Hematopoietic multipotent progenitor cell treated with erythropoietin and hydrocortisone succinate and interleukin-3 and kit ligand, for 8 days (in vitro differentiated cells): ENCODE measurements at regions not wholly inside any gene's neighbourhood (a gene's known extent, or its start where the extent isn't known, plus 50 kb on each side); places are given as distances from the start of the nearest gene placed in this dataset.
"Not testable (repeated sequence)": the region's sequence is repeated elsewhere in the genome, so short reads cannot be mapped to it uniquely, and the experiment has no call there.

Source experiments
- DNase-seq: peaks from one replicate; pipeline ENCODE4 v3.0.0-alpha.2; 2015

DNA sequence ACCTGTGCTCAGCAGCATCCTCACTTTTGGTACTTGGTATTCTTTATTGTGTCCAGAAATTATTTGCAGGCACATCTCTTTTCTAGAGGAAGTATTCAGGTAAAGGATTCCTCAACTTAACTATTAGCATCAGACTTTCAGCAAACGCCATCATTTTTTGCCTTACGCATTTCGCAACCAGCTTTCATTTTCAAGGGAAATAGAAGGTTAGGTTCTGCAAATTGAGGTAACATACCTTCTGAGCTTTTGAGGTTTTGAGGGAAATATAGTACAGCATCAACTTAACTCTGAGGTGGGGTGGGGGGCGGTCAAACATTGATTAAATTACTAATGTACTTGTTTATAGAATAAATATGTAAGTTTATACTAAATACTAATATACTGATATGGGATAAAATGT is 243.6 kb upstream of the RIMS1 start:
- no peak for DNase-seq

DNA sequence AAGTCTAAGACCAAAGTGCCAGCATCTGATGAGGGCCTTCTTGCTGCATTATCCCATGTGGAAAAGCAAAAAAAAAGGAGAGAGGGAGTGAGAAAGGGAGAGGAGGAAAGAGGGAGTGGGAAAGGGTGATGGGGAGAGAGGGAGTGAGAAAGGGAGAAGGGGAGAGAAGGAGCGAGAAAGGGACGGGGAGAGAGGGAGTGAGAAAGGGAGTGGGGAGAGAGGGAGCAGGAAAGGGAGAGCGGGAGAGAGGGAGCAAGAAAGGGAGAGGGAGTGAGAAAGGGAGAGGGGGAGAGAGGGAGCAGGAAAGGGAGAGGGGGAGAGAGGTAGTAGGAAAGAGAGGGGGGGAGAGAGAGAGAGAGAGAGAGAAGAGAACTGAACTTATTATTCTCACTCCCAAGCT is 241.1 kb upstream of the RIMS1 start:
- DNase-seq, result no peak

DNA sequence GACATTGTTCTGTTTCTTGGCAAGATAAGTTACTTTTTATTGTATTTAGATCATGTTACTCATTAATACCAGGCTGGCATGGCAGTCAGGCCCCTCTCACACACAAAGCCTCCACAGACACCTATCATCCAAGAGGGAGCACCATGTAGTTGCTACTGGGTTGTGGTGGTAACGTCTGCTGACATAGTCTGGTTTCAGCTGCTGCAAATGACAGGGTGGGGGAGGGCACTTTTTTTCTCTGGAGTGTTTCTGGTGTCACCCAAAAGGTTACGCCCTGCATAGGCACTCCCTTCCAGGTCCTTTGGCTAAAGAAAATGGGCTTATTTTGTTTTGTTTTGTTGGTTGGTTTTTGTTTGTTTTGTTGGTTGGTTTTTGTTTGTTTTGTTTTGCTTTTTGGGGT is 236.4 kb upstream of the RIMS1 start:
- DNase-seq, result no peak

DNA sequence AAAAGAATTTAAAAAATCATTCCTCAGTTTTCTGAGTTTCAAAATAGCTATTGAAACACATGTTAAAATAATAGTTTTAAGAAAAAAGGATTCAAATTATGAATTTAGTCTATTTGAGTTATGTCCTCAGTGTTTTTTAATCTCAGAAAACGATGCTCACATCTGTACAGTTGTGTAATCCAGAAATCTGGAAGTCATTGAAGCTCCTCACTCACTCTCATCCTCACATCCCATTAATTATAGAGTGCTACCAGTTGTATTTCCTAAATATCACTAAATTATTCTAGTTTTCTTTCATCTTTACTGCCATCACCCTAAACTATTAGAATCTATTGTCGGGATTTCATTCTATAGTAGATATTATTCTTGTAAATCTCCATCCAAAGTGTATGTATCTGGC is 234.7 kb upstream of the RIMS1 start:
- DNase-seq, result no peak

DNA sequence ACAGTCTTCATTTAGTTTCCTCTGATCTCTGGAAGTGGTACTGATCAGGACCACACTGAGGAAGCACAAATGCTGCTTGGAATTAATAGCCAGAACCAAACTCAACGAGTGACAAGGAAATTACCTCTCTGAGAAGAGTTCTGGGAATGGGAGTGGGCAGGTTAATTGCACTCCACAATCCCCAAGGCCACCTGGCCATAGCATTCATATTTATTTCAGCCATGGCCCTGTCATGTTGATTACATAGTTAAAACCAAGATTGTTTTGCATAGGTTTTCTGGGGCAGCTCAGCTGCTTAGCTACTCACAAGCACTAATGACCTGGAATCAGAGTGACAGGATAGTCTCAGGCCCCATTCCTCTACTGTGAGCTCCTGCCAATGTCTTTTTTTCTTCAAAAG is 230.2 kb upstream of the RIMS1 start:
- no peak for DNase-seq

DNA sequence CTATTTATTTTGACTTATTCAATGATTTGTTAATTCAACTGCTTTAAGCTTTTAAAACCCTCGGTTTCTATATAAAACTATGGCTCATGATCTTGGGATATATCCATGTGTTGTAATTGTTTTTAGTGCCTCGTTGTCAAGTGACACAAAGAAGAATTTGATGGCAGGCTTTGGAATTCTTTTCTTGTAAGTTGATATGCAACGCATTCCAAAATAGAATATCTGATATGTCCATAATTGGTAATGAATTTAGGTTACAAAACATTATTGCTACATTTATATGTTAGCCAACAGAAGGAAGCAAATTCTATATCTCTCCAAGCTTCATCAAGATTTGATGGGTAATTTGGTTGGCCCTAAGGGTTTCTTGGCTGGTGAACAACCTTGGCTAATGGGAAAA is 220.4 kb upstream of the RIMS1 start:
- no peak for DNase-seq

DNA sequence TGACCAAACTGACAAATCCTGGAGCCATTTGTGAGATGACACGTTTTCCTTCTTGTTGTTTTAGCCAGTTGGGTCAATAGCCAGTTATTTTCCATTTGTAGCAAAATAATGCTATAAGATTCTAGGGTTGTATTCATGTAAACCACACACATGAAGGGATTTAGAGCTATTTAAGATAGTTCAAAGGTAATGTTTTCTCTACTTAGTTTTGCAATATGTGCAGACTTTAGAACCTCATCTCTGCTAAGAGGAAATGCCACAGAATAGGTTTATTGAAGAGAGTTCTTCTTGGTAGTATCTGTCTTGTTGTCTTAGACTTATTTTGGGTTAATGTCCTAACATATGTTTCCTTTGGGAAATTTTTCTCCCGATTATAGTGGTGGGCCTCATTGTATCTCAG is 213.5 kb upstream of the RIMS1 start:
- no peak for DNase-seq

DNA sequence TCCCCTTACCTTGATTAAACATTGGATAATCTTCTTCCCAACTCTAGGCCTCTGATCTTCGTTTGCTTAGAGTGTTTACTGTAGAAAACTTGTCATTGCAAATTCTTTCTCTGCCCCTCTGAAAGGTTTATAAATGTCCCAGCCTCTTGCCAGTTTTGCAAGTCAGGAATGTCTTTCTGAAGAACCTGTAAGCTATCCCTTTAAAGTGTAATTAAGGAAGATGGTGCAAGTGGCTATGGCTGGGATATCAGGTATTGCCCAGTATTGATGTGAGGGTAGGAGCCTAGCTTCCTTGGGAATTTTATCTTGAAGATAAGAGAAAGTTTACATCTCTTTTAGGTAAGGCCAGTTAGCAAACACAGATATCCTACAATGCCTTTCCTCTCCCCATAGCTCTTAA is 211.0 kb upstream of the RIMS1 start:
- DNase-seq, result no peak

DNA sequence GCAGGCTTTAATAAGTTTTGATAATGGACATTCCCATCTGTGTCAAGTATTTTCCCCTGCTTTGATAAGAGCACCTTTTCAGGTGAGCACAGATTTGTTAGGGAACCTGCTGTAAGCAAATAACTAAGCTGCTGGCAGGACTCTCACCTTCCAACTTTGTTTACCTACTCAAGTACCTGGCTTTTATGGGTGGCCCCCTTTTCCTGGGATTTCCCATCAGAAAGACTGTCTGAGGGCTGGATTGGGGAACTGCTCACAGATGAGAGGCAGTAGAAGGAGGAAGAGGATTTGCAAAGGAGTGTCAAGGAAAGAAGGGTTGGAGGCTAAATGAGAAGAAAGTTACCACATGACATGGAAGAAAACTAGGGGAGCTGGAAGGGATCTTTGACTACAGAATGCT is 210.1 kb upstream of the RIMS1 start:
- DNase-seq, result no peak

DNA sequence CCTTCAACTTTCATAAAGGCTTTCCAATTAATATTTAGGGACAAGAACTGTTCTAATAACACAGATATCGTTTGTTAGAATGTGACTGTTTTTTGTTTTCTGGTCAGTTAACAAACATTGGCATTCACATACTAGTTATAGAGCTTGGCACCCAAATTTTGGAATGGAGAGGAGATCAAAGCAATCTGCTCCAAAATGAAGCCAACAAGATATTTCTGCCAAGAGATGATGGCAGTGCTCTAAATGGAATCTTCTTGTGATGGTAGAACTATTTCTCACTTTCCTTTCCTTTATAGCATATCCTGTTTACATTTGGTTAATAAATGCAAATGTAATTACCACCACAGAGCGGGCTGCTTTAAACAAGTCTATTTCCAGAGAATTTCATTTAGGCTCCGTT is 208.3 kb upstream of the RIMS1 start:
- DNase-seq, result no peak

DNA sequence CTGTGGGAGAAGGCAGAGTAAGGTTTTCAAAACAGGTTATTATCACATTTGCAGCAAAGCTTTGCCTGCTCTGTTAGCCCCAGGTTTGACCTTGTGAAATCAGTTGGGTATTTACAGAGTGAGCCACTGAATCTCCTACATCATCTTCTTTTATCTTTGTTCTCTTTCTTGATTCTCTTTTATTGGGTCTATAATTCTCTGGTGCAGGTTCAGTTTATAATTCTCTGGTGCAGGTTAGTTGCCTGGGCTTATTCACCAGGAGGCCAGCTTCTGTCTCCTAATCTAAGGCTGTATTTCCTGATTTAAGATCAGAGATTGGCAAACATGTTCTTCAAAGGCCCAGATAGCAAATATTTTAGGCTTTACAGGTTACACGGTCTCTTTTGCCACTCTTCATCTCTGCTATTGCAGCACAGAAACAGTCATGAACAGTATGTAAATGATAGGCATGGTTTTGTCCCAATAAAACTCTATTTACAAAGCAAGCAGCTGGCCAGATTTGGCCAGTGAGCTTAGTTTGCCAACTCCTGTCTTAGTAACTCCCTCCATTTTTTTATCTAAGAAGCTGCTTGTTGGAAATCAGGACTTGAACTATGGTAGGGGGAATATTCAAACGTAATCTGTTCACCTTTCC is 205.0 kb upstream of the RIMS1 start:
- no peak for DNase-seq

DNA sequence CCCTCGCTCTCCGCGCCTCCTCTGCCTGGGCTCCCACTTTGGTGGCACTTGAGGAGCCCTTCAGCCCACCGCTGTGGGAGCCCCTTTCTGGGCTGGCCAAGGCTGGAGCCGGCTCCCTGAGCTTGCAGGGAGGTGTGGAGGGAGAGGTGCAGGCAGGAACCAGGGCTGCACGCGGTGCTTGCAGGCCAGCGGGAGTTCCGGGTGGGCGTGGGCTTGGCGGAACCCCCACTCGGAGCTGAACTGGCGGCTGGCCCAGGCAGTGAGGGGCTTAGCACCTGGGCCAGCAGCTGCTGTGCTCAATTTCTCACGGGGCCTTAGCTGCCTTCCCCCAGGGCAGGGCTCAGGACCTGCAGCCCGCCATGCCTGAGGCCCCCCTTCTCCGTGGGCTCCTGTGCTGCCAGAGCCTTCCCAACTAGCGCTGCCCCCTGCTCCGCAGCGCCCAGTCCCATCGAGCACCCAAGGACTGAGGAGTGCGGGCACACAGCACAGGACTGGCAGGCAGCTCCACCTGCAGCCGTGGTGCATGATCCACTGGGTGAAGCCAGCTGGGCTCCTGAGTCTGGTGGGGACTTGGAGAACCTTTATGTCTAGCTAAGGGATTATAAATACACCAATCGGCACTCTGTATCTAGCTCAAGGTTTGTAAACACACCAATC is 200.2 kb upstream of the RIMS1 start:
- DNase-seq, result not testable (repeated sequence)

DNA sequence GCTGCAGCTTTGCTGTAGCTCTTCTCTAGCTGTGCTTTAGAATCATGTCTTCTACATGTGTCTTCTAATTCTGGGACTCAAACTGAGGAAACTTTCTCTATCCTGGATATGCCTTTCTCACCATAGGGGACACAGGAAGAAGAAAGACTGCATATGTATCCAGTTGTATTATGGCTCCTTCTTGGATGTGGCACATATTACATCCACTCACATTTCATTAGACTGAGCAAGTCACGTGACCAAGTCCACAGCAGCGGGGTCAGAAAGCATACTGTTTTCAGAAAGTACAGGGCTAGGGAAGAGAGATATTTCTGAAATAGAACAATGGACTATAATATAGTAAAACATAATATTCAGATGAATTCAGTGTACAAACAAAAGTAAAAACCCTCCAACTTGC is 187.6 kb upstream of the RIMS1 start:
- DNase-seq, result no peak

DNA sequence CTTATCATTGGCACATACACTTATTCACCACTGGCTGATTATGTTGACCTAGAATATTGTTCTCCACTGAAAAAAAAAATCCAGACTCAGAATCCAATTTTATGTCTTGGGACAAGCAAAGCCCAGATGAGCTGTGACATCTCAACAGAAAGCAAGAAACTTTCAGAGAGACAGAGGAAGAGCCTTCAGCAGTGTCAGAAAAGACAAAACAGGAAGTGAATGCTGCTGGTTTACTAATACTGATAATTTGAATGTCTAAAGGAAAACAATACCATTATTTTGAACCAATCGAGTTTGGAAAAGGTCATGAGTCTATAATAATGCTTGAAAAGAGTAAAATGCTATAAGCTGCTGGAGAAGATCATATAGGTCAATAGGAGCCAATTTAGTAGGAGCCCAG is 179.8 kb upstream of the RIMS1 start:
- no peak for DNase-seq

DNA sequence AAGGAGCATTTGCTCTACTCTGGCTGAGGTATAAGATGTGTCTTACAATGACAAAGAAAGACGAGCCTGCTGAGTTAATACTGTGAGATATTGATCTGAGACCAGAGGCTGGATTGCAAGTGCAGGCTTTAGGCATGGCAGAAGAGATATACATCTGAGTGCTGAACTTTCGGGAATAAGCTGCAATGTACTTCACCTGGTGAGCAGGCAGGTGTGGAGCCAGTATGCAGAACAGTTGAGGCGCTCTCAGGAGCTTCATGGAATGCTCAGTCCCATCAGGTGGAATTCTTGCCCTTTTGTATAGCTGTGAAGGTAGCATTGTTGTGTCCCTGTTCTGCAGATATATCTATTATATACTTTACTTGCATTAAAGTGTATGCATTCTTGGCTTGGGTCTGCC is 179.3 kb upstream of the RIMS1 start:
- DNase-seq, result no peak

DNA sequence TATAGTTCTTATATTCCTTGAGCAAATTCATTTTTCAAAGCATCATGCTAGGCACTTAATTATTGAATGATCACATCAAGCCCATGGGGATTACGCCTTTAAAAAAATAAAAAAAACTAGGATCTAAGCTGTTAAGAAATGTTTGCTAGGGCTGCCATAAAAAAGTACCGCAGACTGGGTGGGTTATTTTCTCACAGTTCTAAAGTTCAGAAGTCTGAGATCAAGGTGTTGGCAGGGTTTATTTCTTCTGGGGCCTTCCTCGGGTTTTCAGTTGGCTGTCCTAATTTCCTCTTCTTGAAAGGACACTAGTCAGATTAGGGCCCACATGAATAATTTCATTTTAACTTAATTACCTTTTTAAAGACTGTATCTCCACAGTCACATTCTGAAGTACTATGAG is 165.6 kb upstream of the RIMS1 start:
- no peak for DNase-seq

DNA sequence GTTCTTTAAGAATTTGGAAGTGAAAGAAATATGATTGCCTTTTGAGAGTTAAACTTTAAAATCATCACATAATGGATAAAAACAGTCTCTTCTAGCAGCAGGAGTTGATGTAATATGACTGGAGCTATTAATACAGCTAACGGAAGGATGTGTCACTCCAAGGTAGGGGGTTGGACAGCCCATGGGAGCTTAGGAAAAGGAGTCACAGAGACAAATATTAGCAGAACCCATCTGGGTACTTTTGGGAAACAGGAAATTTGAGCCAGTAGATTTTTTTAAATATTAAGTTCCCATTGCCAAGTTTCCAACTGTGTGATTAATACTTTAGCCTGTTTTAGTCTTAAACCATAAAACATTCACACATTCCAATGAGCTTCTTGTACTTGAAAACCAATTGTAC is 164.7 kb upstream of the RIMS1 start:
- no peak for DNase-seq

DNA sequence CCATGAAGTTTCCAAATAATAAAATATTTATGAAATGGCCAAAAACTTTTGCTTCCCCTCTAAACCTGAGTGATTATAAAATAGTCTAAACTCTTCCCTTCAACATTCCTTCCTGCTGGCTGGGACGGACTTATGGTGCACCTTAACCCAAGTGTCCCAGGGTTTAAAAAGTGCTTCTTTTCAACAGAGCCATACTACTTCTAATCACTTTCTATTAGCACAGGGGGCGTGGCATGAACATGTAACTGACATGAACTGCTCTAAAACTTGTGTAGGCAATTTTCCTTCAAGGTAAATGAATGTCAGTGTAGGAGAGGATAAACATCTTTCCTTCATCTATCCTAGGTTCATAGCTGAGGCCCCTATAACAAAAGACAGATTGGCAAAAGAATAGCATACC is 163.6 kb upstream of the RIMS1 start:
- DNase-seq, result no peak

DNA sequence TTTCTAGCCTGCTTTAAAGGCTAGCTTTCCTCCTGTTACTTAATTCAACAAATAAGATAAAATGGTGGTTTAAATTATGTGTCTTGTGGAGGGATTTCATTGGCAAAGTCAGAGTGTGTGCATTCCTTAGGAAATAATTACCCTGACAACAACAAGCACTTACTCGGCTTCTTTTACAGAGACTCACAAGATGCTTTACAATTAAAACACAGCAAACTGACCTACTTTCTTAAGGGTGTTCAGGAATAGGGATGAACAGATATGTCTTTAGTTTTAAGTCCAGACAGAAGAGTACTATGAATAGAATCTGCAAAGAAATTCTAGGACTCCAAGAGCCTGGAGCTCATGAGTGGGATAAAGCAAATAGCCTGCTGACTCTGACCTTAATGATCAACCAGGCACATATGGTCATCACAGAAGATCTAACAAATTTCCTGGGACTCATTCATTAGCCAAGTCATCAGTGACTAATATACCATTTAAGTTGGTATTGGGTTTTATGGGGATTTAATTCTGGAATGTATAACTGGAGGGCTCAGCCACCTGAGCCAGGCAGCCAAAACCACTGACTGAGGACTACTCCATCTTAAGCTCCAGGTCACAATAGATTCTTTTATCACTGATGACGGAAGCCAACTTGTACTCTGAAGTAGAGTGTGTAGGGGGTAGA is 161.8 kb upstream of the RIMS1 start:
- no peak for DNase-seq

DNA sequence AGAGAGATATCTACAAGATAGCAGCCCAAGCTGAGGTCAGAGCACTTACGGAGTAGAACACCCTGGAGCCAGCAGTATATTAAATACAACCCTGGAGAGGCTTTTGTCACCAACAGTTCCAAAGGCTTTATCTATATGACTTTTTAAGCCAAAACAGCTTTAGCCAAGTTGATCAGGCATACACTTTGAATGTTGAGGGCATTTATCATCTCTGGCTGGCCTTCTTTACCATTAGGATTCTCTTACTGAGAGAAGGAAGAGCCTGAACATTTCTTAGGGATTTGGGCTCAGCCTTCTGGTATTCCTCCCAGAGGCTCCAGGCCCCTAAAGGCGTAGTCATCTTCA is 161.3 kb upstream of the RIMS1 start:
- no peak for DNase-seq

DNA sequence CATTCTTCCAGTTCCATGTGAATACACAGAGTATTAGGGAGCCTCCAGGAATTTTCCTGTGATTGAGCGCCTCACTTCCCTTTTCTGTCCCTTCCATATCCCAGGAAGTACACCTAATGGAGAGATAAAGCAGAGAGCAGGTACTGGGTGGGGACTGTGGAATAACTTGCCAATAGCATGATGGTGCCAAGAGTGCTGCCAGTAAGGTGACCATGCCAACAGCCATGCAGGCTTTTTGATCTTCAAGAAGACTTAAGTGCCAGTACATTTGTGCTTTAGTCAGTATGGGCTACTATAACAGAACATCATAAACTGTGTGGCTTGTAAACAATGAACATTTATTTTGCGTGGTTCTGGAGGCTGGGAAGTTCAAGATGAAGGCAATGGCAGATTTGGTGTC is 160.2 kb upstream of the RIMS1 start:
- DNase-seq, result no peak

DNA sequence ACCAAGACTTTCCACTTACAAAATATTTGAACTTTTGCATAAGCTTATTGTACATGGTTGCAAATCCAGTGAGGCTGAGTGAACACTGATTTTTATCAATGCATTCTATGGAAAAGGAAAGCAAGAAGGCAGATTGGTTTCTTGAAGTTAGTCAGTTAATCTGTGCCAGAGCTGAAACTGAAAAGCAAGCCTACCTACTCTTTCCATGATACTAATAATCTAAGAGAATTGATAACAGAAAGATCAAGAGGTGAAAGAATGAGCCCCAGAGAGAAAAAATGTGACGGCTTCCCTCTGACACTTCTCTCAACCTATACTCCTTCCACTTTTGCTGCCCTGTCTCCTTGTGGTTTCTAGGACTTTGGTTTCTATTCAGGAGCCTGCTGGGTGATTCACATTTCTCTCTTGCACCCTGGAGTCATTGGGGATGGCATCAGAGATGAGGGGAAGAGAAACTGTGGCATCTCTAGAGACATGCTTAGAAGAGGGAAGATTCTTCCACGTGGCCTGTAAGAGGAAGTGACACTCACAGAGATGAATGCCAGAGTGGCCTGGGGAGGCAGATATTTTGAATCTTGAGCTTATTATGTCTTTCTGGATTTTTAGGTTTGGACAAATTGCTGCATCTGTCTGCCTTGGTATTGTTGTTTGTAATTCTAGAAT is 158.6 kb upstream of the RIMS1 start:
- no peak for DNase-seq

DNA sequence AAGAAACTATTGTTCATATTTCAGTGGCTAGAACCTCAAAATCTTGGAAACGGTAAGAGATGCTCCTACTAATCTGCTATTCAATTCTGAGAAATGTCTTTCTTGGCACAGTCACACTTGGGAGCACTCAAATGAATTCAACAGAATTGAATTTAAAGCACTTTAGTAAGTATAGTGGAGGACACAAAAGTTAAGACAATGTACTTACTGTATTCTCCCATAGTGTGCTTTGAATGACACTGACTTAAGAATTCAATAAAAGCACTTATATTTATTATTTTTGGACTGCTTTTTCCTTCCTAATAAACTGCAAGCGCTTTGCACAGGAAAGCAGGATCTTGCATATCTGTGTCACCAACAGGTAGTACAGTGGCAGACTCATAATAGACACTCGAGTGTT is 156.1 kb upstream of the RIMS1 start:
- no peak for DNase-seq
